Smooth muscle cell (in vitro differentiated cells): ENCODE measurements at regions not wholly inside any gene's neighbourhood (a gene's known extent, or its start where the extent isn't known, plus 50 kb on each side); places are given as distances from the start of the nearest gene placed in this dataset.

Experiments
- DNase-seq: peaks from one replicate; lab custom pipeline; 2025; ENCODE audit not compliant: unreplicated experiment; lab: John Stamatoyannopoulos, UW
- H2AFZ ChIP-seq: fragments of 200-600 bp; sonication (generic); 2 replicates; pipeline ENCODE4 v1.6.0; 2016; ENCODE audit warnings: antibody characterized with exemption, low read depth, mild to moderate bottlenecking
- H3F3A ChIP-seq: fragments of 200-600 bp; sonication (generic); 2 replicates; pipeline ENCODE4 v1.6.0; 2017; ENCODE audit warnings: antibody characterized with exemption, low read depth
- H3K27ac ChIP-seq: fragments of 200-600 bp; sonication (generic); 2 replicates; pipeline ENCODE4 v1.5.1; 2016; ENCODE audit warnings: low read depth, mild to moderate bottlenecking
- H3K27me3 ChIP-seq: fragments of 200-600 bp; sonication (generic); 2 replicates; pipeline ENCODE4 v1.6.1; 2016; ENCODE audit warnings: low read depth, mild to moderate bottlenecking
- H3K36me3 ChIP-seq: fragments of 200-600 bp; sonication (generic); 2 replicates; pipeline ENCODE4 v1.5.1; 2016; ENCODE audit warnings: low read depth
- H3K4me1 ChIP-seq: fragments of 200-600 bp; sonication (generic); 2 replicates; pipeline ENCODE4 v1.5.1; 2016; ENCODE audit warnings: low read depth
- H3K4me2 ChIP-seq: fragments of 200-600 bp; sonication (generic); 2 replicates; pipeline ENCODE4 v1.6.0; 2016; ENCODE audit warnings: mild to moderate bottlenecking
- H3K4me3 ChIP-seq: fragments of 200-600 bp; sonication (generic); 2 replicates; pipeline ENCODE4 v1.5.1; 2016; ENCODE audit warnings: mild to moderate bottlenecking
- H3K79me2 ChIP-seq: fragments of 200-600 bp; sonication (generic); 2 replicates; pipeline ENCODE4 v1.6.0; 2016; ENCODE audit warnings: low read depth, mild to moderate bottlenecking
- H3K9ac ChIP-seq: fragments of 200-600 bp; sonication (generic); 2 replicates; pipeline ENCODE4 v1.6.0; 2016; ENCODE audit warnings: low read depth
- H3K9me3 ChIP-seq: fragments of 200-600 bp; sonication (generic); replicated peaks from 2 replicates; pipeline ENCODE4 v1.5.1; 2016; ENCODE audit warnings: low read depth
- H4K20me1 ChIP-seq: fragments of 200-600 bp; sonication (generic); 2 replicates; pipeline ENCODE4 v1.6.0; 2016; ENCODE audit warnings: low read depth
- WGBS: methylation state at CpG from one replicate; pipeline ENCODE4 v1.1.7; 2016; ENCODE audit warnings: low lambda C conversion rate; 5-methylcytosine and 5-hydroxymethylcytosine counted together
- TF ChIP-seq, protein P1 (sequence below): fragments of 200-600 bp; sonication (generic); IDR thresholded peaks from 2 replicates; pipeline ENCODE4 v1.5.1; 2017; ENCODE audit warnings: borderline replicate concordance, mild to moderate bottlenecking, antibody characterized with exemption; ENCODE audit not compliant: insufficient read depth, poor library complexity, severe bottlenecking

- DNase-seq, result no peak
- TF ChIP-seq, protein P1, sequence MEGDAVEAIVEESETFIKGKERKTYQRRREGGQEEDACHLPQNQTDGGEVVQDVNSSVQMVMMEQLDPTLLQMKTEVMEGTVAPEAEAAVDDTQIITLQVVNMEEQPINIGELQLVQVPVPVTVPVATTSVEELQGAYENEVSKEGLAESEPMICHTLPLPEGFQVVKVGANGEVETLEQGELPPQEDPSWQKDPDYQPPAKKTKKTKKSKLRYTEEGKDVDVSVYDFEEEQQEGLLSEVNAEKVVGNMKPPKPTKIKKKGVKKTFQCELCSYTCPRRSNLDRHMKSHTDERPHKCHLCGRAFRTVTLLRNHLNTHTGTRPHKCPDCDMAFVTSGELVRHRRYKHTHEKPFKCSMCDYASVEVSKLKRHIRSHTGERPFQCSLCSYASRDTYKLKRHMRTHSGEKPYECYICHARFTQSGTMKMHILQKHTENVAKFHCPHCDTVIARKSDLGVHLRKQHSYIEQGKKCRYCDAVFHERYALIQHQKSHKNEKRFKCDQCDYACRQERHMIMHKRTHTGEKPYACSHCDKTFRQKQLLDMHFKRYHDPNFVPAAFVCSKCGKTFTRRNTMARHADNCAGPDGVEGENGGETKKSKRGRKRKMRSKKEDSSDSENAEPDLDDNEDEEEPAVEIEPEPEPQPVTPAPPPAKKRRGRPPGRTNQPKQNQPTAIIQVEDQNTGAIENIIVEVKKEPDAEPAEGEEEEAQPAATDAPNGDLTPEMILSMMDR, result no peak
- H3K79me2 ChIP-seq, result no peaks in the 10 kb centered on the region
Observed at GRCh38 chr17:15885770-15886169, 59.2 kb upstream of the ADORA2B start.

GRCh38 chr17:15886221-15886620 lies 58.7 kb upstream of the ADORA2B start:
- Histone ChIP-seq H3F3A (no peaks in the 10 kb centered on the region), H3K79me2 (no peaks in the 10 kb centered on the region), H3K4me3 (no peak overlapping the region), H3K9me3 (no peaks in the 10 kb centered on the region), H4K20me1 (no peaks in the 10 kb centered on the region), H3K27ac (no peak overlapping the region), H3K36me3 (no peaks in the 10 kb centered on the region), H3K27me3 (no peaks in the 10 kb centered on the region), H3K9ac (no peak overlapping the region), H3K4me1 (no peaks in the 10 kb centered on the region), H3K4me2 (no peak overlapping the region), H2AFZ (no peak overlapping the region)
- TF ChIP-seq, protein P1, result no peak
- WGBS, result 90% methylated on average over 8 of the region's 8 CpGs
- no peak for DNase-seq

More at GRCh38 chr17:15885770-15886169, 59.2 kb upstream of the ADORA2B start:
- H3F3A ChIP-seq, result no peaks in the 10 kb centered on the region
- no peak overlapping the region for H3K4me3 ChIP-seq
- WGBS, result 74% methylated on average over 2 of the region's 2 CpGs
- H3K27ac ChIP-seq, result no peak overlapping the region
- no peaks in the 10 kb centered on the region for H3K36me3 ChIP-seq
- no peaks in the 10 kb centered on the region for H3K27me3 ChIP-seq
- no peaks in the 10 kb centered on the region for H4K20me1 ChIP-seq
- no peak overlapping the region for H3K4me2 ChIP-seq
- no peak overlapping the region for H2AFZ ChIP-seq
- no peaks in the 10 kb centered on the region for H3K4me1 ChIP-seq
- H3K9me3 ChIP-seq, result no peaks in the 10 kb centered on the region
- no peak overlapping the region for H3K9ac ChIP-seq

DNA sequence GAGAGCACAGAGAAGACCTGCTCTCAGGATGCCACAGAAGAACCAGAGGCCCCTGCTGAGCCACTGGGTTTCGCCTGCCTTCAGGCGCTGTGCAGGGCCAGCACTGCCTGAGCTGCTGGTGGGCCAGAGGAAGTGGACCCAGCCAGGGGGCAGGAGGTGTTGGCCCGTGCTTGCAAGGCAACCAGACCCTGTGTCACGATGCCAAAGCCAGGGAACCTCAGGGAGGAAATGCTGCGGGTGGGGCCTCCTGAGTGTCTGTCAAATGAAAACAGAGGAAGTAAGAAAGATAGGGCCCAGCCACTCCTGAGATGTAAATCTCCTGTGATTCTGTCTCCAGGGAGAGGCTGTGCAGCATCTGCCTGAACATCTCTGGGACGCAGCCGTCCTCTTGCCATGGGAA lies 58.1 kb upstream of the ADORA2B start:
- no peak overlapping the region for H3K27ac ChIP-seq
- no peak for DNase-seq
- H3K36me3 ChIP-seq, result no peaks in the 10 kb centered on the region
- no peak overlapping the region for H3K4me3 ChIP-seq
- H3K27me3 ChIP-seq, result no peaks in the 10 kb centered on the region
- no peaks in the 10 kb centered on the region for H3K9me3 ChIP-seq
- no peaks in the 10 kb centered on the region for H3K4me1 ChIP-seq
- no peak overlapping the region for H2AFZ ChIP-seq
- no peaks in the 10 kb centered on the region for H4K20me1 ChIP-seq
- H3K79me2 ChIP-seq, result no peaks in the 10 kb centered on the region
- H3K9ac ChIP-seq, result no peak overlapping the region
- 83% methylated on average over 7 of the region's 7 CpGs for WGBS
- no peaks in the 10 kb centered on the region for H3F3A ChIP-seq
- TF ChIP-seq, protein P1, result no peak
- no peak overlapping the region for H3K4me2 ChIP-seq

DNA sequence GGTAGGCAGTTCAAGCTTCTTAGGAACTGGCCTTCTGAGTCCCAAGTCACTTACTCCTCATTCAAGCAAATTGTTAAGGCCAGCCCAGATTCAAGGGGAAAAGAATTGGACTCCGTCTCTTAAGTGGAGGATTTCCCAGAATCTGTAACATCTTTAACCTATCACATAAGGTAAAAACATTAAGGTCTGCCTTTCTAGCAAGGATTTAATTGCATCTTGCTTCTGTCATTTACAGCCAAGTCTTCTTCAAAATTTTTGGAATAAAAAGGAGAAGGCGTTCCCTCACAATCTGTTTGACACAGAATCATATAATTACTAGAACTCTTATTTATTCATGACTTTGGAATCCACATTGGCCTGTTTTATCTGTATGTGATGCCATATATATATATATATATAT lies 56.5 kb upstream of the ADORA2B start:
- Histone ChIP-seq H2AFZ (no peak overlapping the region), H3K4me3 (no peak overlapping the region), H3K79me2 (no peaks in the 10 kb centered on the region), H3K9ac (no peak overlapping the region), H3K9me3 (no peaks in the 10 kb centered on the region), H3K27ac (no peak overlapping the region), H3K36me3 (no peaks in the 10 kb centered on the region), H3K4me1 (no peaks in the 10 kb centered on the region), H3K4me2 (no peak overlapping the region), H3K27me3 (no peaks in the 10 kb centered on the region), H4K20me1 (no peaks in the 10 kb centered on the region), H3F3A (no peaks in the 10 kb centered on the region)
- TF ChIP-seq, protein P1, result no peak
- no peak for DNase-seq
- 94% methylated on average over 2 of the region's 2 CpGs for WGBS
